Endothelial cell of umbilical vein (primary cell): ENCODE measurements at regions not wholly inside any gene's neighbourhood (a gene's known extent, or its start where the extent isn't known, plus 50 kb on each side); places are given as distances from the start of the nearest gene placed in this dataset.

Experiments
- BruUV-seq: library from RNA; stranded (reverse); fragments of 400-500 nt; replicated peaks from 2 replicates; lab custom pipeline; 2021; lab: Mats Ljungman, UMichigan
- CTCF ChIA-PET: fragments of 300-600, 350-600 bp; sonication (Branson Sonifier 250); formaldehyde crosslinking; loops from one replicate; lab custom pipeline; 2021; ENCODE audit warnings: antibody characterized with exemption, inconsistent platforms; lab: Charles Lee
- POLR2A ChIA-PET: fragments of 300-600, 350-600 bp; sonication (Branson Sonifier 250); formaldehyde crosslinking; loops from one replicate; lab custom pipeline; 2021; ENCODE audit warnings: antibody characterized with exemption, inconsistent platforms; lab: Charles Lee
- DNase-seq: peaks from one replicate; pipeline ENCODE4 v3.0.0-alpha.2; 2011; ENCODE audit warnings: low read depth, low spot score
- FAIRE-seq: peaks from 2 replicates; lab custom pipeline; 2011; peaks lifted over from hg19 to GRCh38; lab: Jason Lieb, UNC
- H2AFZ ChIP-seq: 2 replicates; pipeline ENCODE4 v1.6.0; 2012; ENCODE audit warnings: low read depth, low read length, control low read depth, inconsistent platforms
- H3K27ac ChIP-seq: 2 replicates; pipeline ENCODE4 v1.5.1; 2011; ENCODE audit warnings: low read depth, mild to moderate bottlenecking, control low read depth, low read length, moderate library complexity; ENCODE audit not compliant: insufficient read depth
- H3K27me3 ChIP-seq, 2 experiments: 2 replicates each; pipeline versions ENCODE4 v1.6.0 to v1.6.1; 2011; ENCODE audit warnings: low read length in 2 of 2, mixed read lengths in 1 of 2; ENCODE audit not compliant: control insufficient read depth in 2 of 2, insufficient read depth in 2 of 2
- H3K36me3 ChIP-seq, 2 experiments: 2 replicates in 1 of 2; 3 replicates in 1 of 2; pipeline ENCODE4 v1.5.1; 2011; ENCODE audit warnings: low read length in 2 of 2, mild to moderate bottlenecking in 1 of 2, moderate library complexity in 1 of 2; ENCODE audit not compliant: control insufficient read depth in 2 of 2, insufficient read depth in 2 of 2; ENCODE audit errors: extremely low read depth in 1 of 2
- H3K4me1 ChIP-seq: 3 replicates; pipeline ENCODE4 v1.5.1; 2011; ENCODE audit warnings: mild to moderate bottlenecking, low read length; ENCODE audit not compliant: control insufficient read depth, insufficient read depth; ENCODE audit errors: extremely low read depth
- H3K4me2 ChIP-seq: 2 replicates; pipeline ENCODE4 v1.6.1; 2011; ENCODE audit warnings: low read length, control low read depth, mixed read lengths; ENCODE audit not compliant: insufficient read depth
- H3K4me3 ChIP-seq, 3 experiments: fragments of 200-600 bp in 1 of 3; sonication (generic), shearing (Covaris generic) in 1 of 3; replicated peaks in 1 of 3; 2 replicates each; pipeline ENCODE4 v1.5.1; 2011 to 2016; ENCODE audit warnings: control low read depth in 3 of 3, low read length in 3 of 3, mild to moderate bottlenecking in 2 of 3, inconsistent platforms in 1 of 3, low read depth in 1 of 3, moderate library complexity in 1 of 3; ENCODE audit not compliant: insufficient read depth in 1 of 3
- H3K79me2 ChIP-seq: 2 replicates; pipeline ENCODE4 v1.6.0; 2012; ENCODE audit warnings: low read length, inconsistent platforms; ENCODE audit not compliant: control insufficient read depth, insufficient read depth
- H3K9ac ChIP-seq: replicated peaks from 2 replicates; pipeline ENCODE3; 2011; ENCODE audit warnings: low read length, control low read depth; ENCODE audit not compliant: insufficient read depth; ENCODE audit errors: extremely low read depth
- H3K9me1 ChIP-seq: replicated peaks from 3 replicates; pipeline ENCODE4 v1.6.0; 2011; ENCODE audit warnings: mild to moderate bottlenecking, low read length; ENCODE audit not compliant: control insufficient read depth, insufficient read depth; ENCODE audit errors: extremely low read depth
- H3K9me3 ChIP-seq: replicated peaks from 2 replicates; pipeline ENCODE4 v1.5.1; 2012; ENCODE audit warnings: low read length, inconsistent platforms; ENCODE audit not compliant: control insufficient read depth, insufficient read depth
- H4K20me1 ChIP-seq: replicated peaks from 2 replicates; pipeline ENCODE3; 2011; ENCODE audit warnings: mild to moderate bottlenecking, low read length; ENCODE audit not compliant: control insufficient read depth, insufficient read depth; ENCODE audit errors: extremely low read depth
- EZH2 ChIP-seq: IDR thresholded peaks from 2 replicates; pipeline ENCODE4 v1.6.1; 2012; ENCODE audit warnings: borderline replicate concordance, low read depth, mild to moderate bottlenecking, moderate library complexity, low read length, inconsistent platforms; ENCODE audit not compliant: severe bottlenecking
- FOS ChIP-seq: IDR thresholded peaks from 2 replicates; pipeline ENCODE4 v1.6.1; 2011; ENCODE audit warnings: mild to moderate bottlenecking, low read length, moderate library complexity, borderline replicate concordance; ENCODE audit not compliant: insufficient read depth
- GATA2 ChIP-seq: IDR thresholded peaks from 2 replicates; pipeline ENCODE4 v1.7.0; 2011; ENCODE audit warnings: low read depth, mild to moderate bottlenecking, moderate library complexity, mixed read lengths, low read length; ENCODE audit not compliant: insufficient read length, insufficient read depth
- JUN ChIP-seq: IDR thresholded peaks from 2 replicates; pipeline ENCODE4 v1.6.1; 2011; ENCODE audit warnings: borderline replicate concordance, low read depth; ENCODE audit not compliant: insufficient read length, insufficient read depth
- MAX ChIP-seq: IDR thresholded peaks from 2 replicates; pipeline ENCODE4 v1.6.1; 2011; ENCODE audit not compliant: insufficient read depth, insufficient read length
- MYC ChIP-seq: IDR thresholded peaks from one replicate; pipeline ENCODE4 v1.6.1; 2011; ENCODE audit warnings: mild to moderate bottlenecking, low read depth, low read length
- POLR2A ChIP-seq: IDR thresholded peaks from 2 replicates; pipeline ENCODE4 v1.6.1; 2012; ENCODE audit warnings: low read depth, mild to moderate bottlenecking, control low read depth, low read length
- POLR2AphosphoS5 ChIP-seq: IDR thresholded peaks from 2 replicates; pipeline ENCODE4 v1.6.1; 2012; ENCODE audit warnings: low read depth, mild to moderate bottlenecking, control low read depth, low read length, moderate library complexity; ENCODE audit not compliant: insufficient read depth
- dilution Hi-C: fragments of 300-500 bp; cut with MboI; formaldehyde crosslinking; loops from one replicate; pipeline ENCODE4 v1.15.0; 2019; ENCODE audit warnings: low sequenced_read_pairs; ENCODE audit not compliant: extremely low pct_ligation_motif_present
- intact Hi-C: fragments of 100-400 bp; cut with micrococcal nuclease; formaldehyde crosslinking; loops from one replicate; pipeline ENCODE4 v1.10.0; 2022
- TF ChIP-seq, protein P1 (sequence below), 2 donors: IDR thresholded peaks; 1 replicate in 1 of 2; 2 replicates in 1 of 2; pipeline ENCODE4 v1.5.1; 2011; ENCODE audit warnings: low read length in 2 of 2, mild to moderate bottlenecking in 2 of 2, moderate library complexity in 2 of 2, control low read depth in 1 of 2, inconsistent platforms in 1 of 2, low read depth in 1 of 2; ENCODE audit not compliant: insufficient read depth in 1 of 2; ENCODE audit errors: extremely low read depth in 1 of 2

GRCh38 chr7:17722798-17723197, 217.5 kb downstream of the SNX13 start:
- BruUV-seq: no TSS peak
- no peak for DNase-seq
- no peak for FAIRE-seq
- Histone ChIP-seq H3K4me3 (no peak overlapping the region), H3K9ac (no peak overlapping the region), H3K9me3 (no peaks in the 10 kb centered on the region), H3K79me2 (no peaks in the 10 kb centered on the region), H3K27me3 (peaks cover 3 to 5% of the 10 kb centered on the region in 2 experiments), H3K27ac (no peak overlapping the region), H2AFZ (no peak overlapping the region), H3K36me3 (no peaks in the 10 kb centered on the region), H3K4me1 (no peaks in the 10 kb centered on the region), H3K9me1 (no peaks in the 10 kb centered on the region), H3K4me2 (no peak overlapping the region), H4K20me1 (no peaks in the 10 kb centered on the region)
- POLR2A ChIA-PET: no interaction called here
- CTCF ChIA-PET: no interaction called here
- intact Hi-C loops (no loop called here), dilution Hi-C loops (no loop called here)
- TF ChIP-seq JUN (no peak), FOS (no peak), MAX (no peak), MYC (no peak), POLR2AphosphoS5 (no peak), EZH2 (no peak), GATA2 (no peak), POLR2A (no peak)
- TF ChIP-seq, protein P1, sequence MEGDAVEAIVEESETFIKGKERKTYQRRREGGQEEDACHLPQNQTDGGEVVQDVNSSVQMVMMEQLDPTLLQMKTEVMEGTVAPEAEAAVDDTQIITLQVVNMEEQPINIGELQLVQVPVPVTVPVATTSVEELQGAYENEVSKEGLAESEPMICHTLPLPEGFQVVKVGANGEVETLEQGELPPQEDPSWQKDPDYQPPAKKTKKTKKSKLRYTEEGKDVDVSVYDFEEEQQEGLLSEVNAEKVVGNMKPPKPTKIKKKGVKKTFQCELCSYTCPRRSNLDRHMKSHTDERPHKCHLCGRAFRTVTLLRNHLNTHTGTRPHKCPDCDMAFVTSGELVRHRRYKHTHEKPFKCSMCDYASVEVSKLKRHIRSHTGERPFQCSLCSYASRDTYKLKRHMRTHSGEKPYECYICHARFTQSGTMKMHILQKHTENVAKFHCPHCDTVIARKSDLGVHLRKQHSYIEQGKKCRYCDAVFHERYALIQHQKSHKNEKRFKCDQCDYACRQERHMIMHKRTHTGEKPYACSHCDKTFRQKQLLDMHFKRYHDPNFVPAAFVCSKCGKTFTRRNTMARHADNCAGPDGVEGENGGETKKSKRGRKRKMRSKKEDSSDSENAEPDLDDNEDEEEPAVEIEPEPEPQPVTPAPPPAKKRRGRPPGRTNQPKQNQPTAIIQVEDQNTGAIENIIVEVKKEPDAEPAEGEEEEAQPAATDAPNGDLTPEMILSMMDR (IDR thresholded peaks at IDR 0.05; ENCODE audit: extremely low read depth in 1 of 2, insufficient read depth in 1 of 2, low read depth in 1 of 2, low read length in 2 of 2): no peak
